CD4-positive, alpha-beta T cell treated with Interleukin-4 for 1 hour (primary cell): ENCODE measurements at regions not wholly inside any gene's neighbourhood (a gene's known extent, or its start where the extent isn't known, plus 50 kb on each side); places are given as distances from the start of the nearest gene placed in this dataset.

ENCODE experiments used
- DNase-seq, 2 donors: peaks; one replicate each; pipeline ENCODE4 v3.0.0-alpha.2; 2020 to 2022

GRCh38 chr5:174159327-174160114, 114.0 kb downstream of the NSG2 start:
- DNase-seq, result no peak

- no peak for DNase-seq
Observed at GRCh38 chr5:174165406-174165805, 119.9 kb downstream of the NSG2 start.

DNA sequence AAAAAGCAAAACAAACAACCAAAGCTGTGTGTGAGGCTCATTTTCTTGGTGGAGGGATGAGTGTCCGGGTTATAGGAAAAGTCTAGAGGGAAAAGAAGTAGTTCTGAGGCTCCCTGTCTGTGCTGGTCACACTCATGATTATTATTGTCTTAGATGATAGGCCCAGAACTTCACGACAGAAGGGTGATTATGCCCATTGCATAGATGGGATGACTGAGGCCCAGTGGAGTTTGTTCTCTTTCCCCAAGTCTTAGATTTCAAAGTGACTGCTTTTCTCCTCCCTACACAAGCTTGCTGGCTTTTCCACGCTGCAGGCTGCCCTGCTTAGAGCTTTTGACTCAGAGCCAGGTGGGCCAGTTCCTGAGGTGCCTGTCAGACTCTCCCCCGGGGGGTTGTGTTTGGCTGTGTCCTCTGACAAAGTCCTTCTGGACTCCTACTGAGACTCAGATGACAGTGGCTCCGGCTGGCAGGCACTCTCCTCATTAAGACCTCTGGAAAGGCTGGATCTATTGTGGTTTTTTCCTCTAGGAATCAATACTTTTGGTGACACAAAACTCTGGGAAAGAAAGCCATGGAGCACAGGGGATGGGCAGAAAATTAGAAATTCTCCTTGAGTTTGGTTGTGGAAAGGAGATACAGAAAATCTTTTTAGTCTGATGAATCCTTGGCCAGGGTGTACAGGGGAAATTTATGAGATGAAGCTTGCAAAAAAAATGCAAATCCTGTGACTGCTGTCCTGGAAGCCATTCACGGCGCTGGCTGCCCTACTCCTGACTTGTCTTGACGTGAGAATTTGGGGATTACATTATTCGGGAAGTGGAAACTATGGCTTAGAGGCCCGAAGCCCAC, 120.9 kb downstream of the NSG2 start:
- no peak for DNase-seq

DNA sequence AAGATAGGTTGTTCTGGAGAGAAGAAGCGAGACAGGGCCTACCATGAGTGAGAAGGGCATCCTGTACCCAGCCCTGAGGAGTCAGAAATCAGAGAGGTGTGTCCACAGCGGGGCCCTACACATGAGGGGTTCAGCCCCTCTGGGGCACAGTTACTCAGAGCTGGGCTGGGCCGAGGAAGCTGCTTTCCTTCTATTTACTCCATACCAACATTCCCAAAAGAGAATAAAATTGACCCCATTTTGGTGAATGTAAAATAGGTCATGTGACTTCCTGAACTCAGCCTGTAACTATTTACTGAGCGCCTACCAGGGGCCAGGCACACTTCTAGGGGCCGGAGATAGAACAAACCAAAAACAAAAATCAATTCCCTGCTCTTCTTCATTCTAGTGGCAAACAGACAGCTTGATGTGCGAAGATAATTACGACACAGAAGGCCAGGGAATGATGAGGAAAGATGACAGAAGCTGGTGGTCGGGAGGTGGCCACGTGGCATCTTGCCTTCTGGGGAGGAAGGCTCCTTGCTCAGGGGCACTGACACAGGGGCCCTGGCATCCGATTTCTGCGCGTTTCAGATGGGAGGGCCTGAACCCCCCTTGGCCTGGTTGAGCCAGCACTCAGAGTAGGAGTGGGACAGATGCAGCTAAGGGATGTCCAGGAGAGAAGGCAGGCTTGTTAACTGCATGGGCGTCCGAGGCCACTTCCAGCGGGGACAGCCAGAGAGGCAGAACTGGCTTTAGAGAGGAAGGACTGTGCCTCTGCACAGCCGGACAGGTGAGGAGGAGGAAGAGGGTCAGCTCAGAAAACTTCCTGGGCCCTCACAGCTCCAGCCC, 121.8 kb downstream of the NSG2 start:
- no peak for DNase-seq

DNA sequence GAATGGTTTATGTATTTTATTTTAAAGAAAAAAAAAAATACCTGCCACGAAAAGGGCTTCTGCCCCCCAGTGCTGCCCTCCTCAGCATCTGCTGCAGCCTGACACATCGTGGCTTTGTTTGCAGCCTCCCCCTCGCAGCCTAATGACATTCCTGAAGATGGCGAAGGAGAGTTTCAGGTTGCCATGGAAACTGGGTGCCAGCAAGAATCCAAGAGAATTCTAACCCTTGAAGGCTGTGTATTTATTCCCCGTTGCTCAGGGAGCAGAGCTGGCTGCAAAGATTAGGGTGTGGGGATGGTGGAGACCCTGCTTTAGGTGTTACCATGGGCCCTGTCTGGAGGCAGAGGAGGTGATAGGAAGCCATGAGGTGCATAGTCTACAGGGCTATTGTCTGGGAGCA, 126.6 kb downstream of the NSG2 start:
- no peak for DNase-seq

DNA sequence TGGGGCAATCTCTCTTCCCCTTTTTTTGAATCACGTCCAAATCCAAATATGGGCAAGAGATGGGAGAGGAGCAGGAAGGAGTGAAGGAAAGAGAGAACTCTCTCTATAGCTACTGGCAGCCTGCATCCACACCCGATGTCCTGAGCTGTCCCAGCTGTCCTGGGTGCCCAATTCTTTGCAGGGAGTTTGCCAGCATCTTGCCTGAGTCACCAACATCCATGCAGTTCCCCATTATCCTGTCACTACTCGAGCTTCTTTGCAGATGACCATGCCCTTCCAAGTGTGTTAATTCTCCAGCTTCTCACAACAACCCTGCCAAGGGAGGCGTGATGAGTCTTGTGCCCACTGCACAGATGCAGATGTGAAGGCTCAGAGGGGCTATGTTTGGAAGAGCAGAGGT, 127.1 kb downstream of the NSG2 start:
- DNase-seq, result no peak

GRCh38 chr5:174173766-174174165, 128.3 kb downstream of the NSG2 start:
- DNase-seq, result no peak

GRCh38 chr5:174175716-174176268, 130.3 kb downstream of the NSG2 start:
- DNase-seq, result no peak

DNA sequence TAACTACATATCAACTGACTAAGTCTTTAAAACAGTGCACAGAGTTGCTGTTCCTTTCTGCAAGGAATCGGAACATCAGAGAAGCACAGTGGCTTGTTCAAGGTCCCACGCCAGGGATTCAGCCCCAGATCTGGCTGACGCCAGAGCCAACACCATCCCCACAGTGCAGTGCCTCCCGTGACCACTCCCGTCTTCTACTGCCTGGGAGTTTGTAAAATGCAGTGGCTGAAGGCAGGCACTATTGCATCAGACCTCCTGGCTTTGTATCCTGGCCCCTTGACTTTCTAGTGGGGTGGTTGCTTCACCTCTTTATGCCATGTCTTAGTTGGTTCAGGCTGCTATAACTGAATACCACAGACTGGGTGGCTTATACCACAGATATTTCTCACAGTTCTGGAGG, 131.0 kb downstream of the NSG2 start:
- no peak for DNase-seq

DNA sequence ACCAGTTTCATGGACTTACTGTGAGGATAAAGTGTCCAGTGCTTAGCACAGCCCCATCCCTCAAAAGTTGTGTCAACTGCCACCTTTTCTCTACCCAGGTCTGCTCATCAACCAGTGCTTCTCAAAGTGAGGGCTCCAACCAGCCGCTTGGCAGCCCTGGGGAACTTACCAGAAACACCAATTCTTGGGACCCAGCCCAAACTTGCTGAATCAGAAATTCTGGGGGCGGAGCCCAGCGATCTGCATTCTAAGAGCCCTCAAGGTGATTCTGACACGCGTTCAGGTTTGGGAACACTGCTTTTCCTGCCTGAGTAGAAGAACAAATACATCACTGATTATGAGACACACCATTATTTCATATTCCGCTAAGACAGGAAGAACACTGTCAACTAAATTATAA, 132.0 kb downstream of the NSG2 start:
- DNase-seq, result no peak

- DNase-seq, result no peak
Observed at GRCh38 chr5:174177976-174178605, 132.6 kb downstream of the NSG2 start.

DNA sequence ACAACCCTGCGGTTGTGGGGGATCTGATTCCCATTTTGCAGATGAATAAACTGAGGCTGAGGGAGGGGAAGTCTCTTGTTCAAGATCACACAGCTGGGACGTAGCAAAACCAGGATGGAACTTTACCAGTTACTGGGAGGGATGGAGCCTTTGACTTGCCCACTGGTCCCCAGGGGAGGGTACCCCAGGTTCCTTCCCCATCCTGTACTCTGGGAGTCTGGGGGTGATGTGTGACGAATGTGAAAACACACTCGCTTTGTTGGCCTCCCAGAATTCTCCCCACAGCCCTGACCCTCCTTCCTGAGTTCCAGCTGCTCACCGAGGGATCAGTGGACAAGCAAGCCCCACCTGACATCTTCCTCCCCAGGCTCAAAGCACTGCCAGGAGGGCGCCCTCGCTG, 135.1 kb downstream of the NSG2 start:
- DNase-seq, result no peak

- DNase-seq, result no peak
Observed at GRCh38 chr5:174182111-174182510, 136.6 kb downstream of the NSG2 start.

GRCh38 chr5:174183701-174184100, 138.2 kb downstream of the NSG2 start:
- DNase-seq, result no peak

DNA sequence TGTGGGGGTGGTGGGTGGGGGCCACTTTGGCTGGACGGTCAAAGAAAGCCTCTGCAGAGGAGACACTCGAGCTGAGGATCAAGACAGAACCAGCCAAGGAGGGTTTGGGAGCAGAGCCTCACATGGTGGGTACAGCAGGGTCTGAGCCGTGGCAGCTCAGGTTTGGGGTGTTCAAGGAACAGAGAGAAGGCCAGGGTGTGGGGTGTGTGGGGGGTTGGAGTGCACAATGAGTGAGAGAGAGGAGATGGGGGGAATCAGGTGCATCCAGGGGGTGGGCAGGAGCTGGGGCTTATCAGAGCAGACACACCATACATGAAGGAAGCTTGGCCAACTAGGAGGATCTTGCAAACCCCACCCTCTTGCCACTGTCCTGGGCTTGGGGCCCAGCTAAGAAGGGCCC, 140.0 kb downstream of the NSG2 start:
- no peak for DNase-seq

DNA sequence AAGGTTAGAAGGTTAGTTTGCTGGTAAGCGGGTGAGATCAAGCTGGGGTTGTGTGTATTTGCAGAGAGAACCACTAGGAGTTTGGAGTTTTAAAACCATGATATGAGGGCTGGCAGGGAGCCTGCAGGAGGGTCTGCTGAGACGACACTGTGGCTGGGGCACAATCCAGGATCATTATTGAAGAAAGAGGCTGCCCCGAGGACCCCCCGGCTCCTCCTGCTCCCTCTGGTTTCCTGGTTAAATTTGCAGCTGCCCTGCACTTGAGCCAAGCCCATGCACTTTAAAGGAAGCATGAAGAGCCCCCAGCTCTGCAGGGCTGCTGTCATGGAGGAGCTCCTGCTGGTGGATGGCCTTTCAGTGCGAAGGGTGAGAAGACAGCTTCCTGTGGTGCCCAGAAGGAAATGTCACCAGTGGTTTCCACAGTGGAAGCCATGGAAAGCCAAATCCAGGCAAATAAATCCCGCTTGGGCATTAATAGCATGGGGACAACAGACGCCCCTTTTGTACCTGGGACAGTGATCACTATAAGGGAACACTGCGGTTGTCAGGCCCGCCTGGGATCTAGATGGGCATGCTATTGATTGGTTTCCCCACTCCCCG, 140.7 kb downstream of the NSG2 start:
- no peak for DNase-seq

DNA sequence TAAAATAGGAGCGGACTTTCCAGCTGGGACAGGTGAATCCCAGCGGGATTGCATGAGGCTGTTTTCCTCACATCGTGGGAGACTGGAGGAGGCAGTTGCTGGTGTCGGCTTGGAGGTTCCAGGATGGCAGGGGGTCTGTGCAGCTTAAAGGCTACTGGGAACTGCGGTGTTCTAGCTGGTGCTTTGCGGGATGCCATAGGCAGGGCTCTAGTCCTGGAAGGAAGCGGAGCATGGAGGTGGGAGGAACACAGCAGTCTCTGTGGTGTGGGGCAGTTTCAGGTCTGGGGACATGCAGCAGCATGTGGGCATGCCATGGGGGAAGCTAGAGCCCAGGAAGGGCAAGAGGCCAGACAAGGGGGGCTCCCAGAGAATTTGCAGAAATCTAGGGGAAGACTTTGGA, 141.5 kb downstream of the NSG2 start:
- DNase-seq, result no peak

GRCh38 chr5:174187481-174187880, 142.0 kb downstream of the NSG2 start:
- no peak for DNase-seq

DNA sequence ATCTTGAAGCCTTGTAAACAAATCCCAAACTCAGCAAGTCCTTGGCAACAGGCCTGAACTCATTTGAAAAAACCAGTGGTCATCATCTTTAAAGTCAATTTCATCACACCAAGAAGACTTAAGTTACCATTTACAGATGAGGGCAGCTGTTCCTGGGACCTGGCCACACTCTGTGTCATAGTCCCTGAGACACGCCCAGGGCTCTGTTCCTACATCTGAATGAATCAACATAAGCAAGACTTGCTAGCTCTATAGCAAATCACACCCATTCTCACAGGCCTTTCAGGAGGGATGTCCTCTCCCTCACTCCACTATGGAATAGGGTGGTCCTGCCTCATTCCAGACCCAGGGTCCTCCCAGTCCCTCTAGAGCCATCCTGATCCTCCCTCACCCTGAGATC, 142.8 kb downstream of the NSG2 start:
- no peak for DNase-seq

DNA sequence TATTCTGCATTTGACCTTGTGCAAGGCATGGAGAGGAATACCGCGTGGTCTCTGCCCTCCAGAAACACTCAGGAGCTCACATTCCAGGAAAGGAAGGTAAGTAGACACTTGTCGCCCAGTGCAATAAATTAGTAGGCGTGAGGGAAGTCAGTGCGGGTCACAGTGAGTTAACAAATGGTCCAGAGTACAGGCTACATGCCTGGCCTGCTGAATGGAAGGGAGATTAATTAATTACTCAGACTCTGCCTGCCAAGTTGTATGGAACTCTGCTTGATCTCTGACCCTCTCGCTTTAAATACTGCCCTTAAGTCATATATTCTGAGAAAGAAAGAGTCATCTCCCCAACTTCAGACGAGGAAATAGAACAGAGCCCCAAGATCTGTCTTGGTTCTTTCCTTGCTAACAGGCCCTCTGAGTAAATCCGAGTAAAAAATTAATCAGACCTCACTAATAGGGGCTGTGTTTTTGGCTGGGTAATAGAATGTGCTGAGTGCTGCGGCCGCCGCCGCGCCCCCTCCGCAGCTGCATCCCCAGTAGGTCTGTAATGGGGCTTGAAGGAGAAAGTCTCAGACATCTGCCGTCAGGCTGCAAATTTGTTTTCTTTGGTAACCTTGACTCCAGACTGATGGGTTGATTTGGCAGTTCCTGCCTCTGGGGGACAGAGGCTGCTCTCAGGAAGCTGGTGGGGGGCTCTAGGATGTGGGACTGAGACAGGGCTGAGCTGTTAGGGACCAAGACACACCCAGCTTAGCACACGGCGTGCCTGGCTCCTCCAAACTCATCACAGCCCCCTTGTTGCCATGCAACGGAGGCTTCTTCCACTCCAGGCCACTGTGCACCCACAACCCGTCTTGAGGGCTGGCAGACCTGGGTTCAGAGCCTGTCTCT, 144.4 kb downstream of the NSG2 start:
- no peak for DNase-seq

DNA sequence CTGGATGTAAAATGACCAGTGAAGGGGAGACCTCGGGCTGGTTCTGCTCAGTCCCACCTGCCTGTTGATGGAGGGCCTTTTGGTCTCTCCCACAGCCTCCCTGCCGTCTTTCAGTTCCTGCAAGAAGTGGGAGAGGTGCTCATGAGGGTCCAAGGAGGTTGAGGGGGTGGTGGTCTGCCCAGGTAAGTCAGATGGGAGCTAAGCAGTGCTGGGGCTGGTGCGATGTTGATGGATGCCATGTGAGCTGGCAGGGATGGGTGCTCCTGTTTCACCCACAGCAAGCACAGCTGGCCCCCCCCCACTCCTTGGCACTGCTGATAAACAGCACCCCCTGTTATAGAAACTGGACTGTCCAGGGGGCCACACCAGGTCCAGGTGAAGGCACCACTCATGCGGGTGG, 145.6 kb downstream of the NSG2 start:
- DNase-seq, result no peak
